Loucy (cell line): ENCODE measurements at regions not wholly inside any gene's neighbourhood (a gene's known extent, or its start where the extent isn't known, plus 50 kb on each side); places are given as distances from the start of the nearest gene placed in this dataset.

ENCODE experiments used
- H2AFZ ChIP-seq: fragments of 200-600 bp; sonication (generic); 2 replicates; pipeline ENCODE4 v1.6.0; 2016; ENCODE audit warnings: antibody characterized with exemption, mild to moderate bottlenecking, low read length, moderate library complexity
- H3F3A ChIP-seq: fragments of 200-600 bp; 2 replicates; pipeline ENCODE4 v1.6.0; 2016; ENCODE audit warnings: antibody characterized with exemption, low read depth, mild to moderate bottlenecking
- H3K27me3 ChIP-seq: fragments of 200-600 bp; sonication (generic); 2 replicates; pipeline ENCODE4 v1.6.1; 2014; ENCODE audit warnings: low read length, mild to moderate bottlenecking; ENCODE audit not compliant: insufficient read depth, poor library complexity, severe bottlenecking
- H3K36me3 ChIP-seq: fragments of 200-600 bp; sonication (generic); 2 replicates; pipeline ENCODE4 v1.6.1; 2016; ENCODE audit warnings: low read length; ENCODE audit not compliant: insufficient read depth
- H3K4me1 ChIP-seq: fragments of 200-600 bp; sonication (generic); 2 replicates; pipeline ENCODE4 v1.5.1; 2014; ENCODE audit warnings: low read length, mild to moderate bottlenecking; ENCODE audit not compliant: insufficient read depth, poor library complexity, severe bottlenecking
- H3K4me2 ChIP-seq: fragments of 200-600 bp; sonication (generic); 2 replicates; pipeline ENCODE4 v1.6.0; 2014; ENCODE audit warnings: antibody characterized with exemption, low read length, low read depth, mild to moderate bottlenecking; ENCODE audit not compliant: poor library complexity, severe bottlenecking
- H3K4me3 ChIP-seq: fragments of 200-600 bp; sonication (generic); 2 replicates; pipeline ENCODE4 v1.5.1; 2014; ENCODE audit warnings: low read length, mild to moderate bottlenecking, mixed read lengths; ENCODE audit not compliant: poor library complexity, severe bottlenecking
- H3K79me2 ChIP-seq: fragments of 200-600 bp; sonication (generic); 2 replicates; pipeline ENCODE4 v1.6.1; 2014; ENCODE audit warnings: low read length; ENCODE audit not compliant: insufficient read depth
- H3K9ac ChIP-seq: fragments of 200-600 bp; sonication (generic); 2 replicates; pipeline ENCODE4 v1.6.0; 2014; ENCODE audit warnings: mild to moderate bottlenecking, low read depth, low read length, moderate library complexity; ENCODE audit not compliant: poor library complexity, severe bottlenecking
- H3K9me2 ChIP-seq: fragments of 200-600 bp; sonication (generic); replicated peaks from 2 replicates; pipeline ENCODE4 v1.6.1; 2016; ENCODE audit warnings: low read depth, low read length, mixed read lengths
- H3K9me3 ChIP-seq: fragments of 200-600 bp; sonication (generic); 2 replicates; pipeline ENCODE4 v1.6.1; 2014; ENCODE audit warnings: mild to moderate bottlenecking, antibody characterized with exemption, low read length, low read depth; ENCODE audit not compliant: insufficient read depth
- H4K20me1 ChIP-seq: fragments of 200-600 bp; sonication (generic); 2 replicates; pipeline ENCODE4 v1.6.0; 2014; ENCODE audit warnings: antibody characterized with exemption, low read length, mild to moderate bottlenecking; ENCODE audit not compliant: insufficient read depth, poor library complexity, severe bottlenecking
- CTCF ChIP-seq: fragments of 200-600 bp; sonication (generic); conservative IDR thresholded peaks from 2 replicates; pipeline ENCODE4 v1.5.1; 2014; ENCODE audit warnings: mild to moderate bottlenecking, antibody characterized with exemption, low read length
- EZH2phosphoT487 ChIP-seq: fragments of 200-600 bp; IDR thresholded peaks from 2 replicates; pipeline ENCODE4 v1.6.1; 2018; ENCODE audit warnings: antibody characterized with exemption, mild to moderate bottlenecking, moderate library complexity, borderline replicate concordance

GRCh38 chr16:66058832-66059231 is 307.7 kb upstream of the CDH5 start:
- no peak overlapping the region for H3K9ac ChIP-seq
- no peaks in the 10 kb centered on the region for H4K20me1 ChIP-seq
- no peaks in the 10 kb centered on the region for H3F3A ChIP-seq
- H3K79me2 ChIP-seq, result no peaks in the 10 kb centered on the region
- no peaks in the 10 kb centered on the region for H3K4me1 ChIP-seq
- H3K9me2 ChIP-seq, result no peaks in the 10 kb centered on the region
- H3K27me3 ChIP-seq, result no peaks in the 10 kb centered on the region
- no peaks in the 10 kb centered on the region for H3K9me3 ChIP-seq
- no peak overlapping the region for H2AFZ ChIP-seq
- no peak for TF ChIP-seq EZH2phosphoT487
- no peak for TF ChIP-seq CTCF
- no peak overlapping the region for H3K4me3 ChIP-seq
- no peak overlapping the region for H3K4me2 ChIP-seq
- H3K36me3 ChIP-seq, result no peaks in the 10 kb centered on the region

DNA sequence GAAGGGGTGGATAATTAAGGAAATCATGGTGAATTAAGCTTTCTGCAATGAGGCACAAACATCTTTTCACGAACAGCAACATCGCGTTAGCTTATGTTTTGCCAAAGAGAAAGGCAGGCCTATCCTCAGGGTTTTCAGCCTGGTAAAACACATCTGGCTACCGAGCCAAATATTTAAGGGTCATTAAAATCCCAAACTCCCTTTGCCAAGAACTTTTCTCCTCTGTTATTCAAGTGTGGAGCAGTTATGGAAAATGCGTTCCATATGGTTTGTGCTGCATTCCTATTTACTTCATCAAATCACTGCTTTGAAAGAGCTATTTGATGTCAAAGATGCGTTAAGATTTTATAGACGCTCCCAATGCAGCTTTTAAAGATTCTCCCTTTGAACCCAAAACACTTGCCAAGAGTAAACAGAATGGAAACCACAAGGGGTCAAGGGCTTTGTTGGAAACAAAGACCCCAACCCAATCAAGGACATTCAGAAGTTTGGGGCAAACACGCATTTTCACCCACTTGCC is 308.3 kb upstream of the CDH5 start:
- TF ChIP-seq EZH2phosphoT487 (no peak), CTCF (no peak)
- H3K9me3 ChIP-seq, result no peaks in the 10 kb centered on the region
- no peaks in the 10 kb centered on the region for H4K20me1 ChIP-seq
- H3K27me3 ChIP-seq, result no peaks in the 10 kb centered on the region
- no peak overlapping the region for H3K4me2 ChIP-seq
- no peaks in the 10 kb centered on the region for H3K9me2 ChIP-seq
- no peaks in the 10 kb centered on the region for H3K36me3 ChIP-seq
- no peak overlapping the region for H3K4me3 ChIP-seq
- no peaks in the 10 kb centered on the region for H3K4me1 ChIP-seq
- H3F3A ChIP-seq, result no peaks in the 10 kb centered on the region
- no peaks in the 10 kb centered on the region for H3K79me2 ChIP-seq
- no peak overlapping the region for H3K9ac ChIP-seq
- no peak overlapping the region for H2AFZ ChIP-seq

DNA sequence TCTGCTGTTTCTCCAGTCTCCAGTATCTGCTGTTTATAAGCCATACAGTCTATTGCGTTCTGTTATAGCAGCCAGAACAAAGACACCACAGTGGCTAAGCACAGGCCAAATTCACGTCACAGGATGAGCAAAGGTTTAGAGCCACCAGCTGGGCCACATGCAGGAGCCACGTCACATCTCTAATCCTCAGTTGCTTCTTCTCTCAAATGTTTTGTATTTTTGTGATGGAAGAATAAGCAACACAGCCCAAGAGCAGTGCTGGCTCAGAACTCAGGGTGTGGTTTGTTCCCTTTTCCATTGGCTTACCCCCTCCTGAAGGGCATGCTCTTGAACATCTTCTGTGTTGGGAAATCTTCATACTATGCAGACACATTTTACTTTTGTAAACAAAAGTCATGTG is 309.4 kb upstream of the CDH5 start:
- Histone ChIP-seq H3K9ac (no peak overlapping the region), H4K20me1 (no peaks in the 10 kb centered on the region), H3K4me1 (no peaks in the 10 kb centered on the region), H3K4me3 (no peak overlapping the region), H3K36me3 (no peaks in the 10 kb centered on the region), H2AFZ (no peak overlapping the region), H3K79me2 (no peaks in the 10 kb centered on the region), H3K4me2 (no peak overlapping the region), H3K9me3 (no peaks in the 10 kb centered on the region), H3K9me2 (no peaks in the 10 kb centered on the region), H3K27me3 (no peaks in the 10 kb centered on the region), H3F3A (no peaks in the 10 kb centered on the region)
- TF ChIP-seq EZH2phosphoT487 (no peak), CTCF (no peak)
